ENCODE measurements at regions not wholly inside any gene's neighbourhood (a gene's known extent, or its start where the extent isn't known, plus 50 kb on each side); places are given as distances from the start of the nearest gene placed in this dataset.

- Mint-ChIP-seq H3K9me3 (peaks cover 58% of the 10 kb centered on the region), H3K27me3 (ENCODE audit: low read depth) (no peaks in the 10 kb centered on the region), H3K4me3 (no peak overlapping the region), H3K36me3 (peaks cover 33% of the 10 kb centered on the region), H3K4me1 (no peaks in the 10 kb centered on the region), H3K27ac (no peak overlapping the region)
- TF ChIP-seq, protein P1, sequence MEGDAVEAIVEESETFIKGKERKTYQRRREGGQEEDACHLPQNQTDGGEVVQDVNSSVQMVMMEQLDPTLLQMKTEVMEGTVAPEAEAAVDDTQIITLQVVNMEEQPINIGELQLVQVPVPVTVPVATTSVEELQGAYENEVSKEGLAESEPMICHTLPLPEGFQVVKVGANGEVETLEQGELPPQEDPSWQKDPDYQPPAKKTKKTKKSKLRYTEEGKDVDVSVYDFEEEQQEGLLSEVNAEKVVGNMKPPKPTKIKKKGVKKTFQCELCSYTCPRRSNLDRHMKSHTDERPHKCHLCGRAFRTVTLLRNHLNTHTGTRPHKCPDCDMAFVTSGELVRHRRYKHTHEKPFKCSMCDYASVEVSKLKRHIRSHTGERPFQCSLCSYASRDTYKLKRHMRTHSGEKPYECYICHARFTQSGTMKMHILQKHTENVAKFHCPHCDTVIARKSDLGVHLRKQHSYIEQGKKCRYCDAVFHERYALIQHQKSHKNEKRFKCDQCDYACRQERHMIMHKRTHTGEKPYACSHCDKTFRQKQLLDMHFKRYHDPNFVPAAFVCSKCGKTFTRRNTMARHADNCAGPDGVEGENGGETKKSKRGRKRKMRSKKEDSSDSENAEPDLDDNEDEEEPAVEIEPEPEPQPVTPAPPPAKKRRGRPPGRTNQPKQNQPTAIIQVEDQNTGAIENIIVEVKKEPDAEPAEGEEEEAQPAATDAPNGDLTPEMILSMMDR (IDR thresholded peaks at IDR 0.05; ENCODE audit: unreplicated experiment) = no peak
- DNase-seq (ENCODE audit: low spot score in 2 of 2, unreplicated experiment in 2 of 2) = no peak
Observed at GRCh38 chr15:81686021-81686420, 312.0 kb upstream of the TMC3 start.

DNA sequence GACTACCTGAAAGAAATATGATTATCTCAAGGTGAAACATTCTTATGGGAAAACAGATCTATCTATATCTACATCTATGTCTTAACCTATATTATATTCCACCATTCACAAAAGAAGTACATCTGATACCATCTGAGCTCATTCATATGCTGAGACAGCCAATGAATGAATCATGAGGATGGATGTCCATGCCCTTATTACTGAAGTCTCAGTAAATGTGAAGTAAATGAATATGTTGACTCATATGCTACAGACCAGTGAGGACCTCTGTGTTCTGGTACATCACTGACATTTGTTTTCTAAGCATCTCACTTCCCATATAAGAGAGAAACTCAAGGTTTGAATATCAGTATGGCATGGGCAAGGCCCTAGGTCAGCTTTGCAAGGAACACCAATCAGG, 311.2 kb upstream of the TMC3 start:
- H3K4me1 Mint-ChIP-seq = no peaks in the 10 kb centered on the region
- TF ChIP-seq, protein P1 (IDR thresholded peaks at IDR 0.05; ENCODE audit: unreplicated experiment) = no peak
- peaks cover 41% of the 10 kb centered on the region for H3K36me3 Mint-ChIP-seq
- DNase-seq (ENCODE audit: low spot score in 2 of 2, unreplicated experiment in 2 of 2) = no peak
- H3K27me3 Mint-ChIP-seq (ENCODE audit: low read depth) = no peaks in the 10 kb centered on the region
- no peak overlapping the region for H3K27ac Mint-ChIP-seq
- H3K9me3 Mint-ChIP-seq = peaks cover 66% of the 10 kb centered on the region
- no peak overlapping the region for H3K4me3 Mint-ChIP-seq

DNA sequence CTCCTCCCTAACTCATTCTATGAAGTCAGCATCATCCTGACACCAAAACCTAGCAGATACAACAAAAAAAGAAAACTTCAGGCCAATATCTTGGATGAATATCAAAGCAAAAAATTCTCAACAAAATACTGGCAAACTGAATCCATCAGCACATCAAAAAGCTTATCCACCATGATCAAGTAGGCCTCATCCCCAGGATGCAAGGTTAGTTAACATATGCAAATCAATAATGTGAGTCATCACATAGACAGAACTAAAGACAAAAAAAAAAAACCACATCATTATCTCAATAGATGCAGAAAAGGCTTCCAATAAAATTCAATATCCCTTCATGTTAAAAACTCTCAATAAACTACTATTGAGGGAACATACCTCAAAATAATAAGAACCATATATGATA, 306.8 kb upstream of the TMC3 start:
- Mint-ChIP-seq H3K27ac (no peak overlapping the region), H3K36me3 (peaks cover 44% of the 10 kb centered on the region), H3K4me1 (no peaks in the 10 kb centered on the region), H3K9me3 (peaks cover 58% of the 10 kb centered on the region), H3K27me3 (ENCODE audit: low read depth) (no peaks in the 10 kb centered on the region), H3K4me3 (no peak overlapping the region)
- no peak for DNase-seq (ENCODE audit: low spot score in 2 of 2, unreplicated experiment in 2 of 2)
- TF ChIP-seq, protein P1 (IDR thresholded peaks at IDR 0.05; ENCODE audit: unreplicated experiment) = no peak

GRCh38 chr15:81666839-81667238, 292.8 kb upstream of the TMC3 start:
- Mint-ChIP-seq H3K9me3 (peaks cover 3% of the 10 kb centered on the region), H3K36me3 (peaks cover 7% of the 10 kb centered on the region), H3K4me1 (no peaks in the 10 kb centered on the region), H3K27ac (no peak overlapping the region), H3K4me3 (no peak overlapping the region), H3K27me3 (ENCODE audit: low read depth) (no peaks in the 10 kb centered on the region)
- TF ChIP-seq, protein P1 (IDR thresholded peaks at IDR 0.05; ENCODE audit: unreplicated experiment) = no peak
- DNase-seq (ENCODE audit: low spot score in 2 of 2, unreplicated experiment in 2 of 2) = no peak

DNA sequence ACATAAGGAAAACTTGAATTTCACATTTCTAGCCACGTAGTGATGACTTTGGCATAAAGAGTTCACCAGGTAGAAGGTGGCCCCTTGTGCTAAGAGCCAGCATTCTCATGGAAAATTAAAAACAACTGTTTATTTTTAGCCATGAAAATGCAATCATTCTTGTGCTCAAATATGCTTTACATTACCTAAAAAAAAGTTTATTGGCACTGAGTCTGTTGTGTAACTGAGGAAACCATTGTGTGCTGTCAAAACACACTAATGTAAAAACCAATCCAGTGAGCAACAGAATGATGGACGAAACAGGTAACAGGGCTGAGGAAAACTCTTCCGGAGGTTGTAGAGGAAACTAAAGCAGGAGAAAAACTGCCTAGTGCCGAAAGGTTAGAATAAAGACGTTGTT, 287.0 kb upstream of the TMC3 start:
- H3K4me3 Mint-ChIP-seq = no peak overlapping the region
- DNase-seq (ENCODE audit: low spot score in 2 of 2, unreplicated experiment in 2 of 2) = no peak
- no peaks in the 10 kb centered on the region for H3K4me1 Mint-ChIP-seq
- H3K27ac Mint-ChIP-seq = no peak overlapping the region
- TF ChIP-seq, protein P1 (IDR thresholded peaks at IDR 0.05; ENCODE audit: unreplicated experiment) = no peak
- H3K36me3 Mint-ChIP-seq = peaks cover 14% of the 10 kb centered on the region
- H3K27me3 Mint-ChIP-seq (ENCODE audit: low read depth) = no peaks in the 10 kb centered on the region
- peaks cover 8% of the 10 kb centered on the region for H3K9me3 Mint-ChIP-seq

DNA sequence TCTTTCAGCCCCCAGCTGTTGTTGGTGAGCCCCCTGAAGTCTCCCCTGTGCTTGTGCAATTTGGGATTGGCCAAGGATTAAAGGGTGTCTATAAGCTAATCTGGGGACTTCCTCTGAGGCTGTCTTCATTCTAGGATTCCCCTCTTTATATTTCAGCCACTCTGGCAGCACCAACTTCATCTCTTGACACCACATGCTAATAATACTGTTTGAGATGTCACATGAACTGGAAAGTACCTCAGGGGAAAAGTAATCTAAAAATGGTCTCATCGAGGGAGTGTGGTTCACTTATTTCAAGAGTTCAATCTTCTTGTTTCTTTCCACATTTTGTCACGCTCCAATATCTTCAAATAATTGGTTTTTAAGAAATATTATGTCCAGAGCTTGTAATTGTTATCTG, 279.2 kb upstream of the TMC3 start:
- Mint-ChIP-seq H3K27ac (no peak overlapping the region), H3K4me1 (no peaks in the 10 kb centered on the region), H3K36me3 (peaks cover 12% of the 10 kb centered on the region), H3K27me3 (ENCODE audit: low read depth) (no peaks in the 10 kb centered on the region), H3K9me3 (peaks cover 23% of the 10 kb centered on the region), H3K4me3 (no peak overlapping the region)
- TF ChIP-seq, protein P1 (IDR thresholded peaks at IDR 0.05; ENCODE audit: unreplicated experiment) = no peak
- DNase-seq (ENCODE audit: low spot score in 2 of 2, unreplicated experiment in 2 of 2) = no peak
